ENCODE measurements at regions not wholly inside any gene's neighbourhood (a gene's known extent, or its start where the extent isn't known, plus 50 kb on each side); places are given as distances from the start of the nearest gene placed in this dataset.
A peak's percentile ranks its signal among the peaks of the same experiment; 100 is the strongest.
"Not testable (repeated sequence)": the region's sequence is repeated elsewhere in the genome, so short reads cannot be mapped to it uniquely, and the experiment has no call there.

DNA sequence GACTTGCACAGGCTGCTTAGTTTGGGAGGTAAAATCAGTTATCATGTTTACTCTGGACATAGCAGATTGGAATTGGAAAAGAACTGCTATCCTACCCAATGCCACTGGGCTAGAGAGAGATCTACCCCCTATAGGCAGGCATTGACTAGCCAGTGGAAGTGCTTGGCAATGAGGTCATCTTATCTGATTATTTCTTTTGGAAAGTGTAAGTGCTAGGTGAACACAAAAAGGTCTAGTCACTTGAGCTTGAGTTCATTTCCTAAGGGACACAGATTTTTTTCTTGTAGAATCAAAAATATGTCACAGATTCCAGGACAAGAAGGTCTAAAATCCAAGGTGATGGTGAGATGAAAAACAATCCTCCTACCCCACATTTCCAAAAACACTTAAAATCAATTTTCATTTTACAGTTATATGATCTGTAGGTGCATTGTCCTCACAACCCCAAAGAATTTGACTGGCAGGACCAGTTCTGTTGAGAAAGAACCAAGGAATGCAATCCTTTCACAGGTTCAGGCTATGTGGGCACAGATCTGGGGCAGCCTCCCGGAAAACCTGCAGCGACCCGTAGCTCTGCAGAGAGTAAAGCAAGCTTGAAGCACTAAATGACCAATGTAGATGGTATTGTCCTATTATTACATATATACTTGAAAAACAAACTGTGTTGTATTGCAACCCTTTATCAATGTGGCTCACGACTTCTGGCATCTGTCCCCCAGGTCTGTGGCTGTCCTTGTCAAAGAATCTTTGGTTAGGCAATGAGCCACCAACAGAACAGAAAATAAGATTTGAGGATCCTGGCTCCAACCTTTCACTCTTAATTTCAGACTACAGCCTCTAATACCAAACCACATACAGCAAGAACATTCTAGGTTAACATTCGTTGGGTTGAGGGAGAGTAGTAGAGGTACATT lies 67.3 kb upstream of the ADTRP start:
- DNase-seq = no peak
- no peak overlapping the region for H3K4me3 ChIP-seq
- H3K27me3 ChIP-seq (replicated peaks in 1 of 7) = no peaks in the 10 kb centered on the region
- no peaks in the 10 kb centered on the region for H3K9me3 ChIP-seq
- 90 to 95% (median 92%) methylated on average over 5 of the region's 5 CpGs for WGBS, 5 donors
- TF ChIP-seq POLR2A (IDR thresholded peaks at IDR 0.05) (no peak), POLR2AphosphoS5 (IDR thresholded peaks at IDR 0.05) (no peak)
- TF ChIP-seq, protein P1, sequence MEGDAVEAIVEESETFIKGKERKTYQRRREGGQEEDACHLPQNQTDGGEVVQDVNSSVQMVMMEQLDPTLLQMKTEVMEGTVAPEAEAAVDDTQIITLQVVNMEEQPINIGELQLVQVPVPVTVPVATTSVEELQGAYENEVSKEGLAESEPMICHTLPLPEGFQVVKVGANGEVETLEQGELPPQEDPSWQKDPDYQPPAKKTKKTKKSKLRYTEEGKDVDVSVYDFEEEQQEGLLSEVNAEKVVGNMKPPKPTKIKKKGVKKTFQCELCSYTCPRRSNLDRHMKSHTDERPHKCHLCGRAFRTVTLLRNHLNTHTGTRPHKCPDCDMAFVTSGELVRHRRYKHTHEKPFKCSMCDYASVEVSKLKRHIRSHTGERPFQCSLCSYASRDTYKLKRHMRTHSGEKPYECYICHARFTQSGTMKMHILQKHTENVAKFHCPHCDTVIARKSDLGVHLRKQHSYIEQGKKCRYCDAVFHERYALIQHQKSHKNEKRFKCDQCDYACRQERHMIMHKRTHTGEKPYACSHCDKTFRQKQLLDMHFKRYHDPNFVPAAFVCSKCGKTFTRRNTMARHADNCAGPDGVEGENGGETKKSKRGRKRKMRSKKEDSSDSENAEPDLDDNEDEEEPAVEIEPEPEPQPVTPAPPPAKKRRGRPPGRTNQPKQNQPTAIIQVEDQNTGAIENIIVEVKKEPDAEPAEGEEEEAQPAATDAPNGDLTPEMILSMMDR (IDR thresholded peaks at IDR 0.05 in 8 of 11, conservative IDR thresholded peaks at IDR 0.05 in 3 of 11) = no peak
- no peaks in the 10 kb centered on the region for H3K36me3 ChIP-seq
- no peak overlapping the region for H3K27ac ChIP-seq
- intact Hi-C loops (cut with DNase I; ENCODE audit: low total_unique reads) = no loop called here
- no peaks in the 10 kb centered on the region for H3K4me1 ChIP-seq

DNA sequence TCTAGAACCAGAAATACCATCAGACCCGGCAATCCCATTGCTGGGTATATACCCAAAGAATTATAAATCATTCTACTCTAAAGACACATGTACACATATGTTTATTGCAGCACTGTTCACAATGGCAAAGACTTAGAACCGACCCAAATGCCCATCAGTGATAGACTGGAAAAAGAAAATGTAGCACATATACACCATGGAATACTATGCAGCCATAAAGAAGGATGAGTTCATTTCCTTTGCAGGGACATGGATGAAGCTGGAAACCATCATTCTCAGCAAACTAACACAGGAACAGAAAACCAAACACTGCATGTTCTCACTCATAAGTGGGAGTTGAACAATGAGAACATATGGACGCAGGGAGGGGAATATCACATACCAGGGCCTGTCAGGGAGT lies 64.2 kb upstream of the ADTRP start:
- intact Hi-C loops (cut with DNase I; ENCODE audit: low total_unique reads); H3K36me3 ChIP-seq; H3K4me3 ChIP-seq; H3K27me3 ChIP-seq (replicated peaks in 1 of 7); DNase-seq; H3K27ac ChIP-seq; H3K4me1 ChIP-seq: not testable (repeated sequence)
- WGBS, 5 donors = 85 to 100% (median 92%) methylated on average over 3 of the region's 3 CpGs
- H3K9me3 ChIP-seq = peaks cover 0 to 10% (median under 1%) of the 10 kb centered on the region in 8 donors

DNA sequence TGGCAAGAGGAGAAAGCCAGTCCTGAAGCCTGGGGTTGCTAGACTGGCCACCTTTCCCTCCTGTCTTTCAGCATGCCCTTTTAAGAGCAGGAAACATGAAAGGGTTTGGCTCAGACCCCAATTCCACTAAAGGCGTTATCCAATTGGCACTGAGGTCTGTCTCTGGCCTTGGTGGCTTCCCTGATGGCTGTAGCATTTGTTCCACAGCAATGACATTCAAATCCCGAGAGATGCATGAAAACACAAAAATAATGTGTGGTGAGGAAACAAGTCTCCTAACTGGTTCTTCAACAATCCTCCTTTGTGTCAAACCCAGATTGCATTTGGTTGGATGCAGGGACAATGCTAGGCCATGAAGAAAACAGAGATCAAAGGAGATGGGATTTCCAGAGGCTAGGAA lies 56.5 kb upstream of the ADTRP start:
- H3K27me3 ChIP-seq (replicated peaks in 1 of 7) = no peaks in the 10 kb centered on the region
- H3K27ac ChIP-seq = peak overlapping the region in 6 of 8 donors; percentile 20 to 71 (median 55)
- H3K4me3 ChIP-seq = no peak overlapping the region
- TF ChIP-seq, protein P1 (IDR thresholded peaks at IDR 0.05 in 8 of 11, conservative IDR thresholded peaks at IDR 0.05 in 3 of 11) = no peak
- TF ChIP-seq POLR2A (IDR thresholded peaks at IDR 0.05) (no peak), POLR2AphosphoS5 (IDR thresholded peaks at IDR 0.05) (peak in 1 of 3 donors; percentile 70)
- intact Hi-C loops (cut with DNase I; ENCODE audit: low total_unique reads) = no loop called here
- WGBS, 5 donors = 59 to 73% (median 67%) methylated on average over 2 of the region's 2 CpGs
- H3K4me1 ChIP-seq = peaks cover 0 to 19% (median 7%) of the 10 kb centered on the region in 6 donors
- no peak for DNase-seq
- H3K9me3 ChIP-seq = peaks cover 0 to 16% (median 3%) of the 10 kb centered on the region in 8 donors
- H3K36me3 ChIP-seq = no peaks in the 10 kb centered on the region

DNA sequence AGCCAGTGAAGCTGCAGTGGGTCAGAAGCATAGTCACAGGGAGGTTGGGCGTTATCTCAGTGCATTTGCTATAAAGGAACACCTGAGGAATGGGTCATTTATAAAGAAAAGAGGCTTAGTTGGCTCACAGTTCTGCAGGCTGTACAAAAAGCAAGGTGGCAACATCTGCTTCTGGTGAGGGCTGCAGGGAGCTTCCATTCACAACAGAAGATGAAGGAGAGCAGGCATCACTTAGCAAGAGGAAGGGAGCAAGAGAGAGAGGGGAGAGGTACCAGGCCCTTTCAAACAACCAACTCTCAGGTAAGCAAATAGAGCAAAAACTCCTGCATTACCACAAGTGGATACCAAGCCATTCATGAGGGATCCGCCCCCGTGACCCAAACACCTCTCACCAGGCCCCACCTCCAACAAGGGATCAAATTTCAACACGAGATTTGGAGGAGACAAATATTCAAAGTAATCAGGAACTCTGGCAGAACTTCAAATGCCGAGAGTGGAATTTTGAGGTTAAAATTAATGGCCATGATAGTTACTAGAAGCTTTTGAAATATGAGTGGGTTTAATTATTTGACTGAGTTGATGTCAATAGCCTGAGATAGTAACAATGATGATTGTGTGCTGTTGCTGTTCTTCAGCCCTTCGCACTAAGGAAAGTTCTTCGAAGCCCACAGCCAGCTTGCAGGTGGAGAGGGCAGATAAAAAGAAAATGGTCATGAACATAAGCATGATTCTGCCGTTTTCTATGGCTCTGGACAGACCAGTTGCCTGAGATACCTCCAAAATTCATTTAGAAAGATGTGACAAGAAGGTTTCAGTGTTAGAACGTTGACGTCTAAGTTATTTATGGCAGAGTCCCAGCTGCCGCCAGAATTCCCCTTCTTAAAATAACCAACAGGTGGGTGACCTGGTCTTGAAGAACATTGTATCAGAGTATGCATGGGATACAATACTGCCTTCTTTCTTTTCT lies 55.3 kb upstream of the ADTRP start:
- no peak overlapping the region for H3K4me3 ChIP-seq
- DNase-seq = no peak
- TF ChIP-seq POLR2A (IDR thresholded peaks at IDR 0.05) = no peak
- TF ChIP-seq, protein P1 (IDR thresholded peaks at IDR 0.05 in 8 of 11, conservative IDR thresholded peaks at IDR 0.05 in 3 of 11) = no peak
- no peak for TF ChIP-seq POLR2AphosphoS5 (IDR thresholded peaks at IDR 0.05)
- H3K36me3 ChIP-seq = no peaks in the 10 kb centered on the region
- peaks cover 0 to 14% (median 3%) of the 10 kb centered on the region in 8 donors for H3K9me3 ChIP-seq
- intact Hi-C loops (cut with DNase I; ENCODE audit: low total_unique reads) = no loop called here
- peak overlapping the region in 3 of 8 donors; percentile 11 to 71 (median 64) for H3K27ac ChIP-seq
- H3K4me1 ChIP-seq = peaks cover 0 to 20% (median 8%) of the 10 kb centered on the region in 6 donors
- H3K27me3 ChIP-seq (replicated peaks in 1 of 7) = no peaks in the 10 kb centered on the region
- WGBS, 5 donors = 66 to 80% (median 74%) methylated on average over 11 of the region's 11 CpGs

Measured in spleen (tissue), 11 donors.